Natural killer cell (primary cell): ENCODE measurements at regions not wholly inside any gene's neighbourhood (a gene's known extent, or its start where the extent isn't known, plus 50 kb on each side); places are given as distances from the start of the nearest gene placed in this dataset.

Source experiments
- ATAC-seq, 3 donors: fragments of 150-1000 bp in 2 of 3; fragments of 200-7000 bp in 1 of 3; cut with Tn5 transposase; 1 replicate in 1 of 3; 2 replicates in 2 of 3; pipeline ENCODE4 v1.10.0; 2021; ENCODE audit warnings: mild to moderate bottlenecking in 2 of 3, moderate library complexity in 2 of 3
- DNase-seq, 2 donors: peaks; one replicate each; pipeline versions ENCODE4 v3.0.0 to v3.0.0-alpha.2; 2013 to 2021; ENCODE audit warnings: mixed read lengths in 1 of 2
- H3K27ac ChIP-seq: one replicate; pipeline ENCODE4 v1.5.1; 2013; ENCODE audit warnings: mild to moderate bottlenecking, low read length
- H3K27me3 ChIP-seq: one replicate; pipeline ENCODE4 v1.6.1; 2013; ENCODE audit warnings: low read length; ENCODE audit not compliant: control insufficient read depth, insufficient read depth
- H3K36me3 ChIP-seq: one replicate; pipeline ENCODE4 v1.6.1; 2013; ENCODE audit warnings: low read length; ENCODE audit not compliant: control insufficient read depth, insufficient read depth
- H3K4me1 ChIP-seq: one replicate; pipeline ENCODE4 v1.6.1; 2013; ENCODE audit warnings: low read length; ENCODE audit not compliant: control insufficient read depth, insufficient read depth
- H3K4me3 ChIP-seq: one replicate; pipeline ENCODE4 v1.5.1; 2013; ENCODE audit warnings: low read length
- H3K9me3 ChIP-seq: one replicate; pipeline ENCODE4 v1.6.1; 2013; ENCODE audit warnings: low read length; ENCODE audit not compliant: control insufficient read depth, insufficient read depth
- H3K27ac Mint-ChIP-seq, 2 donors: one replicate each; pipeline ENCODE4 v1.8.0; 2022; ENCODE audit warnings: mild to moderate bottlenecking in 2 of 2, mixed read lengths in 2 of 2, moderate library complexity in 1 of 2
- H3K27me3 Mint-ChIP-seq, 2 donors: one replicate each; pipeline ENCODE4 v1.8.0; 2022; ENCODE audit warnings: low read depth in 2 of 2, mixed read lengths in 2 of 2
- H3K36me3 Mint-ChIP-seq: one replicate; pipeline ENCODE4 v1.8.0; 2022; ENCODE audit warnings: mixed read lengths
- H3K4me1 Mint-ChIP-seq, 2 donors: one replicate each; pipeline ENCODE4 v1.8.0; 2022; ENCODE audit warnings: mixed read lengths in 2 of 2
- H3K4me3 Mint-ChIP-seq: one replicate; pipeline ENCODE4 v1.8.0; 2022; ENCODE audit warnings: mild to moderate bottlenecking, moderate library complexity, mixed read lengths
- H3K9me3 Mint-ChIP-seq, 2 donors: one replicate each; pipeline ENCODE4 v1.8.0; 2022; ENCODE audit warnings: mixed read lengths in 2 of 2
- CTCF ChIP-seq: fragments of 200-600 bp; IDR thresholded peaks from one replicate; pipeline ENCODE4 v1.8.0; 2022; ENCODE audit warnings: antibody characterized with exemption
- WGBS: methylation state at CpG from one replicate; pipeline ENCODE4 v1.1.7; 2013; ENCODE audit warnings: missing lambda C conversion rate; ENCODE audit not compliant: insufficient coverage; 5-methylcytosine and 5-hydroxymethylcytosine counted together
- intact Hi-C: fragments of 100-400 bp; cut with micrococcal nuclease; formaldehyde crosslinking; loops from one replicate; pipeline ENCODE4 v1.14.2; 2022

GRCh38 chr6:53718597-53719460, 53.3 kb upstream of the KLHL31 start:
- no peak overlapping the region for H3K27ac ChIP-seq

GRCh38 chr6:53717566-53717965, 52.0 kb upstream of the KLHL31 start:
- WGBS, result no CpG with 5 or more reads among the region's 1 CpG
- no peaks in the 10 kb centered on the region for H3K36me3 ChIP-seq
- H3K27ac ChIP-seq, result no peak overlapping the region
- ATAC-seq, result no peak
- no peaks in the 10 kb centered on the region for H3K27me3 ChIP-seq
- H3K4me1 ChIP-seq, result no peaks in the 10 kb centered on the region
- no peaks in the 10 kb centered on the region for H3K9me3 ChIP-seq
- Mint-ChIP-seq H3K27ac (no peak overlapping the region), H3K4me1 (peaks cover 5% of the 10 kb centered on the region in 2 donors), H3K36me3 (no peaks in the 10 kb centered on the region), H3K9me3 (no peaks in the 10 kb centered on the region), H3K27me3 (peaks cover 20 to 28% of the 10 kb centered on the region in 2 donors), H3K4me3 (no peak overlapping the region)
- TF ChIP-seq CTCF, result no peak
- H3K4me3 ChIP-seq, result no peak overlapping the region
- DNase-seq, result no peak
- intact Hi-C loops, result no loop called here

More at GRCh38 chr6:53718597-53719460, 53.3 kb upstream of the KLHL31 start:
- Mint-ChIP-seq H3K27me3 (peaks cover 21% of the 10 kb centered on the region in 2 donors), H3K36me3 (no peaks in the 10 kb centered on the region), H3K4me3 (no peak overlapping the region), H3K4me1 (peaks cover 5% of the 10 kb centered on the region in 2 donors), H3K9me3 (no peaks in the 10 kb centered on the region), H3K27ac (no peak overlapping the region)
- 58% methylated on average over 8 of the region's 9 CpGs for WGBS
- H3K27me3 ChIP-seq, result no peaks in the 10 kb centered on the region
- H3K4me1 ChIP-seq, result no peaks in the 10 kb centered on the region
- ATAC-seq (peak; percentile 75 to 86 (median 81)), DNase-seq (peak in 1 of 2 donors; percentile 74)
- no peaks in the 10 kb centered on the region for H3K36me3 ChIP-seq
- peak; percentile 85 for TF ChIP-seq CTCF
- intact Hi-C loops, result no loop called here
- no peaks in the 10 kb centered on the region for H3K9me3 ChIP-seq
- H3K4me3 ChIP-seq, result no peak overlapping the region

- intact Hi-C loops, result no loop called here
- 63% methylated on average over 1 of the region's 1 CpG for WGBS
- H3K27me3 Mint-ChIP-seq, result peaks cover 30 to 46% of the 10 kb centered on the region in 2 donors
Measured at GRCh38 chr6:53715434-53715833, 49.9 kb upstream of the KLHL31 start.

More at GRCh38 chr6:53715434-53715833, 49.9 kb upstream of the KLHL31 start:
- Histone ChIP-seq H3K36me3 (no peaks in the 10 kb centered on the region), H3K4me3 (no peak overlapping the region), H3K4me1 (no peaks in the 10 kb centered on the region), H3K9me3 (no peaks in the 10 kb centered on the region), H3K27me3 (no peaks in the 10 kb centered on the region), H3K27ac (no peak overlapping the region)
- no peak for TF ChIP-seq CTCF
- Mint-ChIP-seq H3K27ac (no peak overlapping the region), H3K9me3 (no peaks in the 10 kb centered on the region), H3K36me3 (no peaks in the 10 kb centered on the region), H3K4me3 (no peak overlapping the region), H3K4me1 (peaks cover 5% of the 10 kb centered on the region in 2 donors)
- DNase-seq, result no peak
- ATAC-seq, result no peak
